NCI-H146 treated with DMSO at 0.1 percent for 48 hours (cell line): ENCODE measurements at regions not wholly inside any gene's neighbourhood (a gene's known extent, or its start where the extent isn't known, plus 50 kb on each side); places are given as distances from the start of the nearest gene placed in this dataset.
"Not testable (repeated sequence)": the region's sequence is repeated elsewhere in the genome, so short reads cannot be mapped to it uniquely, and the experiment has no call there.

Source experiments
- DNase-seq: peaks from one replicate; lab custom pipeline; 2025; ENCODE audit not compliant: unreplicated experiment; lab: John Stamatoyannopoulos, UW

DNA sequence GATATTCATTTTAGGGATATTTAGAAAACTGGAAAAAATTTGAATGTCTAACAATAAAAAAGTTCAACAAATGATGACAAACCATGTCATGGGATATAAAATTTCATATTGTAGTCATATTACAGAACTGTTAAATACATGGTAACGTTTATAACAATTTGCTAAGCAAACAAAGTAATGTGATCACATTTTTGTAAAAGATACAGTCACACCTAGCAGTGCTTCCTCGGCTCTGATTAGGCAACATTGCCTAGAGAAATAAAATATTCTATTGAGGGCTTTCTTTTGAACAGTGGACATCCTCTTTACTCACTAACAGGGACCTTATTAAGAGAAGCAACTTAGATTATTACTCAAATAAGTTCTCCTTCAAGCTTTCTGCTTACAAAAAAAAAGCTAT is 605.5 kb downstream of the GATA3 start:
- DNase-seq, result no peak

DNA sequence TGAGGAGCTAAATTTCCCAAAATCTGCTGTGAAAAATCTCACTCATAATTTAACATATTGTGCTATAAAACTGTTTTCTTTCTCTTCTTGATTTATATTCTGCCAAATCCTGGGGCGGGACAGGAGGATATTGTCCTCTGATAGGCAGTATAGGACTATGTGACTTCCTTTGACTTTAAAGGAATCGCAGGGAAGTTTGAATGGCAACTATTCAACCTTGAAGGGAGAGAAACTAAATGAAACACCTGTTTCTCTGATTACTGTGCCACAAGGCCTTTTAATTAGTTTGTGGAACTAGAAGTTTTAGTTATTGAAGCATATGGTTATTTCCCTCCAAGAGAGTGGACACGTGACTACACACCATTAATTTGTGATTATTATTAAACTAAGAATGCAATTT is 607.4 kb downstream of the GATA3 start:
- DNase-seq, result no peak

DNA sequence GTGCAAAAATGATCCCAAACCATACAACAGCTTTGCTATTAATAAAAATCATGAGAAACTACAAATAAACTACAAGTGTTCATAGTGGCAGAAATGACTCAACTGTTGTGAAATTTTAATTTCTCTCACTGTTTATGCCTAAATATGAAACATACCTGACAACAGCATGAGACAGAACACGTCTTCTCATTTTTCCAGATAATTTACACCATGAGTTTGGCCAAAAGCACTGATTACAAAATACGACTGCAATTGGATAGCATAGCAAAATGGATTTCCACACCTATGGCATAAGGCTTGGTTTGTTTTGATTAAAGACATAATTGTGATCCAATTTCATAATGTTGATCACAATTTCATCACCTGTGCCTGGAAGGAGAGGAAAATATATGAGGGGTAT is 608.6 kb downstream of the GATA3 start:
- DNase-seq, result no peak

DNA sequence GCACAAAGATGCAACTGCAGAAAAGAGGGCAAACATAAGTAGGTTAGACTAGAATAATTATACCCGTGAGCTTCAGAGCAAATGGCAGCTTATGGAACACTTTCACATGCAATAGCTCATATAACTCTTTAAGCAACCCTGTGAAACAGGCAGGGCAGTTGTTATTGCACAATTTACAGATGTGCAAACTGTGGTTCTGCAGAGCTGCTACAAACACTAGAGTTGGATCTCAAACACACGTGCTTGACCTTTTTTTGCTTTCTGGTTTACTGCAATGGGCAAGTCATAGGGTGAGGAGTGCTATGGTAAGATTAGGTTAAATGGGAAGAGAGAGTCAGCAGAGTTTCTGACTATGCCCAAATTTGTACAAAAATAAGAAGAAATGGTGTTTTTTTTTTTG is 610.8 kb downstream of the GATA3 start:
- no peak for DNase-seq

DNA sequence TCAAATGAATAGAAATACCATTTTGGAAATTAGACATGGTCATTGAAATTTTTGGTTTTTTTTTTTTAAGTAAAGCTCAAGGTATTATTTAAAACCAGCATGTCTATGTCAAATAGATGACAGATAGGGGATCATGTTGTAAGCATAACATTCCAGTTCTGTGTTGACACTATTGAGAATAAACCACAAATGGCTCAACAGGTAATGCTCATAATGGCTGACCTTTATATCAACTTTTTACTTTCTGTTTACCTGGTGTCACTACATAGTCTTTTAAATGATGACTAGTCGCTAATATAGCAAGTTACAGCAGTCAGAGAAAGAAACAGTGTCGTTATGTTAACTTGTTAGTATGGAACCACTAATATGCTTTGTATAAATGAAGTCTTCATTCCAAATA is 616.0 kb downstream of the GATA3 start:
- no peak for DNase-seq

DNA sequence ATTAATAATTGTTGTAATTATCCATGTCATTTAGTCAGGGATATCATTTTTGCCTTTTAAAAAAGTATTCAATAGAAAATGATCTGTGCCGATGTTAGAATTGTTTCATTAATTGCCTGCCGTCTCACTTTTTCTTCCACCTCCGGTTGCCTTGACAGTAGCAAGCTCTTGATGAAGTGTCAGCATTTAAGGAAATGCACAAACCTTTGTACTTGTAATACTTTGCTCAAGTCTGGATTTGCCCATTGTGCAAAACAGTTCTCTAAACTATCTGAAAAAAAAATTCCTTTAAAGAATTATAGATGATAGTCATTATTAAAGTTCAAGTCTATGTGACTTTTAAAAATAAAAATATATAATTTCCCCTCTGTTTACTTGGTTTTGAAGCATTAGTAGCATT is 619.7 kb downstream of the GATA3 start:
- no peak for DNase-seq

DNA sequence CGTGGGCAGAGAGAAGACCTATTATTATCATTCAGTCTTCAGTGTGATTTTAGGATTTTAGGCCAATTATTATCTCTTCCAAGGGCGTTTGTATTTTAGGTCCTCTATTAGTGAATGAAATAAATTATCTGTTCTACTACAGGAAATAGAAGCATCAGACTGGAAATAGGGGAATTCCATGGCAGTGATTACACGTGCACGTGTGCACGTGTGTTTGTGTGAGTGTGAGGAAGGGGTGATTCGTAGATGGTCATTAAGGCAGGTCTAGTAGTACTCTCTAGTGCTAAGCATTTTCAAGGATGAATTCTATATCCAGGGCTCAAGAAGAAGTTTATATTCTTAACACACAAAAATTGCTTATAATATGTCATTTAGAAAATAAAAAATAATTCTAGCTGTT is 623.2 kb downstream of the GATA3 start:
- no peak for DNase-seq

DNA sequence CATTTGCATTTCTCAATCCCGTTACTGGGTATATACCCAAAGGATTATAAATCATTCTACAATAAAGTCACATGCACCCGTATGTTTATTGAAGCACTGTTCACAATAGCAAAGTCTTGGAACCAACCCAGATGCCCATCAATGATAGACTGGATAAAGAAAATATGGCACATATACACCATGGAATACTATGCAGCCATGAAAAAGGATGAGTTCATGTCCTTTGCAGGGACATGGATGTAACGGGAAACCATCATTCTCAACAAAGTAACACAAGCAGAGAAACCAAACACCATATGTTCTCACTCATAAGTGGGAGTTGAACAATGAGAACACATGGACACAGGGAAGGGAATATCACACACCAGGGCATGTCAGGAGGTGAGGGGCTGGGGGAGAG is 630.4 kb downstream of the GATA3 start:
- not testable (repeated sequence) for DNase-seq

DNA sequence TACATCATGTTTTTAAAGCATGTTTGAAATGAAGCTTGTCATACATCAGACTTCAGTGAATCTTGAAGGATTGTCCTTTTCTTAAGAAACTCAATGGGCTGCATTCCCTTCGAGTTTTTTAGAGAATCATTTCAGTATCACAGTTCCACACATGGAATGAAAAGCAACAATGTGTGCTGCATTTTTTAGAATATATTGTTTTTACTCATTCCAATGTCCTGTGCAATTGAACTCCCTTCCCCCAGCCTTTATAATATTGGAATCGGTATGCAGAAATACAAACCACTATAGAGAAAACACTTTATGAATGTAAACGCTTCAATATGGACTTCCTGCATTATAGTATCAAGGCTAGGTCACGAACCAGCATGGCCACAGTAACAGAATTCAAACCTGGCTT is 634.4 kb downstream of the GATA3 start:
- no peak for DNase-seq

DNA sequence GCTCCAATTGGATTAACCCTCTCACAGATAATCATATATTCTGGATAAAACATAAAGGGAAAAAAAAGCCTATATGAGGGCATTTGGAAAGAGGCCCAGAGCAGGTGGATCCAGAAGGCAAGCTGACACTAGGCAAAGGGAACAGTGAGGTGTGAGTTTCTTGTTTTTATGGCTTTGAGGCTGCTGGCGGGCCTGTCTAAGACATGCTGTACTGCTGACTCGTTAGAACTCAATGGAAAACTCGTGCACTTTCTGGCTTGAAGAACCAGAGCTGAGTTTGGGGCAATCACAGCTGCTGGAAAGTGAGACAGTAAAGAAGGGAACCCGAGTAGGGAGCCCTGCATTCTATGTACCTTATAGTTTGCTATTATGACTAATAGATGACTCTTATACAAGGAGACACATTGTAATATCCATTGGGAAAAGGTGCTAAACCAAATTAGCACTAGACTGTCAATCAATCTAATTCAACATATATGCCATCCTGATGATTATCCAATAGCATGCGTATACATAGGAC is 637.1 kb downstream of the GATA3 start:
- DNase-seq, result no peak

DNA sequence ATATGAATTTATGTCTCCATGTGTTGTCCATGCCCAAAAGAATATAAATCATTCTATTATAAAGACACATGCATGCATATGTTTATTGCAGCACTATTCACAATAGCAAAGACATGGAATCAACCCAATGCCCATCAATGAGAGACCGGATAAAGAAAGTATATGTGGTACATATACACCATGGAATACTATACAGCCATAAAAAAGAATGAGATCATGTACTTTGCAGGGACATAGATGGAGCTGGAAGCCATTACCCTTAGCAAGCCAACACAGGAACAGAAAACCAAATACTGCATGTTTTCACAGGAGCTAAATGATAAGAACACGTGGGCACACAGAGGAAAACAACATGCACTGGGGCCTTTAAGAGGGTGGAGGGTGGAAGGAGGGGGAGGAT is 639.1 kb downstream of the GATA3 start:
- not testable (repeated sequence) for DNase-seq

DNA sequence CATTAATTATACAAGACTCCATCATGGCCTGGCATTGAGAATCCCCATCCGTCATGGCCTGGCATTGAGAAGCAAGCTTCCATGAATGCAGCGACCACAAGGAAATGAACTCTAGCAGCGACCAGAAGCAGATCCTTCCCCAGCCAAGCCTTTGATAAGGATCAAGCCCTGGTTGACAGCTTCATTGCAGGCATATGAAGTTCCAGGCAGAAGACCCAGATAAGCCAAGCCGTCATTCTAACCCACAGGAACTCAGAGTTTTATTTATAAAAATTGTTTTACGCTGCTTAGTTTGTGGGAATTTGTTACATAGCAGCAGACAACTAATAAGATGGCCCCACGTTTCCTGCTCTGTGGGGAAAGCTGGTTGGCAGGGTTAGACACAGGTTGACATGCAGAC is 642.3 kb downstream of the GATA3 start:
- DNase-seq, result no peak

DNA sequence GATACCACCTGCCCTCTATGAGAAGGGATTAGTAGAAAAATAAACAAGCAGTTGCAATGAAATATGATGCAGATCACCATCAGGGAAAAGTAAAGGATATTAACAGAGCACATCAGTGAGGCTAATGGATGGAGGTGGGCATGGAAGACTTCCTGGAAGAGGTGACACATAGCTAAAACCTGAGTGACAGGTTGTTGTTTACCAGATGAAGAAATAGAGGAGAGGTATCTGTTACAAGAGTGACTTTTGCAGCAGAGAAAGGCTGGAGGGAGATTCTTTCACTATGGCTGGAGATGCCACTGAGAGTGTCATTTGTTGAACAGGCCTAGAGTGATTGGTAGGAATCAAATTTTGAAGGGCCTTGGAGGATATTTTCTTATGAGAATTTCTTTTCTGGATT is 646.2 kb downstream of the GATA3 start:
- DNase-seq, result no peak

DNA sequence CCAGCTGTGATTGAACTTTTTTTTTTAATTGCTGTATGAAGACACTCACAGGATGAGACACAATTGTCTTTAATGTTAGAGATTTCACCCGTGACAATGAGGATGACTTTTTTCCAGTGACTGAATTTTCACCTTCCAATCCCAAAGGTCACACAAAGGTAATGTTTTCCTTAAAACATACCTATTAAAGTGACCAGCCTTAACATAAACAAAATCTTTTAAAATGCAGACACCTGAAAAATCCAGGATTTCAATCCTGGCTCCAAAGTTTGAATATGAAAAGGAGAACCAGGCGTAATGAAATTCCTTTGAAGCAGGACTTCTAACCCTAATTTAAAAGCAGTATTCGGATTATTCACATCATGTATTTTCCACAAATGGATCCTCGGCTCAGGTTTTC is 647.7 kb downstream of the GATA3 start:
- DNase-seq, result no peak

DNA sequence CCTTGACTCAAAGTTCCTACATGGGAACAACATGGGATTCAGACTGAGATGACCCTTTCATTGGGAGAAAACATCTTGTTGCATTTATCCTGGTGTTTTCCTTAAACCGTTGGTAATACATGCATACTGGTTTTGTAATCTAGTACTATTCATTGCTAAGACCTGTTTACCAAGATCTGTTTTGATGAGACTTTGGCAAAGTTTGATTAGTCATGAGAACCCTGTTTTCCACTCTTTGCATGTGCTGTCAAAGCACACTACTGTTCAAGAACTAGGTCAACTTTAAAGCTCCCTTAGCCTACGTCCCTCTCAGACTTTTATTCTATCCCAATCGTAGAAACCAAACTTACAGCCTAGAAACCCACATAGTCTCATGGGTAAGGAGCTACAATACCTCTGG is 650.9 kb downstream of the GATA3 start:
- no peak for DNase-seq

DNA sequence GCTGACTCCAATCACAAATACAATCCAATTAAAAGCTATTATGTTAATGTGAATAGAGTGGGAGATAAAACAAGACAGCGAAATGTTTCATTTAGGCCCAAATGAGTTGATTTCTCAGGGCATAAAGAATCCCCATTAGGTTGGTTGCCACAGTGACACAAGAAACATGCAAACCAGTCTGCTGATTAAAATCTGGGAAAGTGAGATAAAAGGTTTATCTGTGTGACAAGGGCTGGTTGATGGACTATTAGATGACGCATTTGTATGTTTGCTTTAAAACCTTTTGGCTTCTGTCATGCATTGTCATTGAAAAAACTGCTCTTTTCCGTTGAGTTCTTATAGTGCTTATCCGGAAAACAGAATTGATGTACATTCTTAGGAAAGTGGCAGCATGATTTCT is 658.2 kb downstream of the GATA3 start:
- no peak for DNase-seq

DNA sequence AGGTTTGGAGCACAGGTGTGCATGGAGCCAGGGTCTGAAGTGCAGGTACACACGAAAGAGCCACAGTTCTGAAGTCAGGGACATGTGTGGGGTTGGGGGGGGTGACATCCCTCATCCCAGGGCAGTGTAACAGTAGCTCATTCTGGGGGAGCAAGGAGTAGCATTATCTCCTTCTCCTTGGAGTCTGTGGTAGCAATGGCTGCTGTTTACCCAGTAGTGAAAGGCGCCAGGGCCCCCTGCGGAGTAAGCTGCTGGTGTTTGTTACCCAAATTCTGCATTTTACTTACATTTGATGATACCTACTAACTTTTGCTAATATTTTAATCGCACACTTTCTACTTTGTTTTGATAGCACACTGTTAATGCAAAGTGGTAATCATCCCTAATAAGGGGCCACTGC is 665.5 kb downstream of the GATA3 start:
- no peak for DNase-seq

DNA sequence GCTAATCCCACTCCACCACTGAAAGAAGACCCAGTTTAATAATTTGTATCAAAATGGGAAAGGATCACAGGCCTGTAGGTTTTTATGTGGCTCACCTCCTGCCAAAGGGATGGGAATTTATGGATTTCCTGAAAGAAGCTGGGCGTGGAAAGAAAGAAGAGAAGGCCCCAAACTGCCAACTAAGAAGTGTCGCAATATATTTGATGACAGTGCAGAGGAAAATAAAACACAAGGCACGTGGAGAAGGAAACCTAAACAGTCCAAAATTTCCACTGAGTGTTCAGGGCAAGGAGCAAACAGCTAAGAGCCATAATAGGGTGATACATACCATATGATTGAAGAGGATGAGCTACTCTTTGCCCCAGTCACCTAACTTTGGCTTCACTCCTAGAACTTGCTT is 667.2 kb downstream of the GATA3 start:
- no peak for DNase-seq

DNA sequence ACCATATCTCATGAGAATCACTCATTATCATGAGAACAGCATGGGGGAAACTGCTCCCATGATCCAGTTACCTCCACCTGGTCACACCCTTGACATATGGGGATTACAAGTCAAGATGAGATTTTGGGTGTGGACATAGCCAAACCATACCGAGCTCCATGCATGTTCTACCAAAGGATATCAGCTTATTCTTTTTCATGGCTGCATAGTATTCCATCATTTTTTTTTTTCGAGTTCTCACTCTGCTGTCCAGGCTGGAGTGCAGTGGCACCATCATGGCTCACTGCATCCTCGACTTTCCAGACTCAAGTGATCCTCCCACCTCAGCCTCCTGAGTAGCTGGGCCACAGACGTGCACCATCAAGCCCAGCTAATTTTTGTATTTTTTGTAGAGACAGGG is 668.3 kb downstream of the GATA3 start:
- DNase-seq, result no peak

DNA sequence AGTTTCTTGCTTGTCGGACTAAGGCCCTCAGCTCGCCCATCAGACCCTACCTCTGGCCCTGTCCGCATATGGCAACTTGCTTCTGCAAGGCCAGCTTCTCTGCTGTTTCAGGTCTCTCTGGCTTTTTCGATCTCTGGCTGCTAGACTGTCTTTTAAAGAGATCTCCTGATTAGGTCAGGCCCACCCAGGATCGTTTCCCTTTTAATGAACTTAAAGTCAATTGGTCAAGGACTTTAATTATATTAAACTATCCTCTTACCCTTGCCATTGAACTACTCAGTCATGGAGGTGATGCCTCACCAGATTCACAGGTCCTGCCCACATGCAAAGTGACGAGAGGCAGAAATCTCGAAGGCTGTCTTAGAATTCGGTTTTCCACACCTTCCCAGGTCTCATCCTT is 670.9 kb downstream of the GATA3 start:
- no peak for DNase-seq

DNA sequence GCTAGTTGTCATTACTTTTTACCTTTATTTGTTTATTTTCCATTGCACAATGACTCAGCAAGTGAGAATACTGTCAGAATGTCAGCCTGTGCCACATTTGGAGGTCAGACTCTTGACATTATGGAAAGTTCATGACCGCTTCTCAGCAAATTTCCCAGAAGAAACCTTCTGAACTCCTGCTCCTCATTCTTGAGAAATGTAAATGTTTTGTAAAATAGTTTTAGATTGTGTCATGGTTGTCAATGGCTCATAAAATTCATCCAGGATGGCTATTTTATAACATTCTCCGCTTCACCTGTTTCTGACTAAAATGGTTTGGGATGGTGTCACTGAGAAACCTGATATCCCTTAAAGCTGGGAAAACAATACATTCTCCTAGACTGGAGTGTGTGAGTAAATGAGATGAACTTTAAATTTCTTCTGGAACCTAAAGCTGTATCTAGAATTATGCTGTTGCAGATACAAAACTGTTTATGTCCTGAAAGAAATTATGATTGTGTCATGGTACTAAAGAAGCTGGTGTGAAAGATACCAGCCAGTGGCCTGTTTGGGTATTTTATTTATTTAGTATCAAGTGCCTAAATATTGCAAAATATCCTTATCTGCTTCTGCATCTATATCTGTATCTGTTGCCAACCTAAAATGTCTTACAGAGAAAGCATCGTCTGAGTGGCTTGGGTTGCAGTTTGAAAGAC is 671.7 kb downstream of the GATA3 start:
- DNase-seq, result no peak

DNA sequence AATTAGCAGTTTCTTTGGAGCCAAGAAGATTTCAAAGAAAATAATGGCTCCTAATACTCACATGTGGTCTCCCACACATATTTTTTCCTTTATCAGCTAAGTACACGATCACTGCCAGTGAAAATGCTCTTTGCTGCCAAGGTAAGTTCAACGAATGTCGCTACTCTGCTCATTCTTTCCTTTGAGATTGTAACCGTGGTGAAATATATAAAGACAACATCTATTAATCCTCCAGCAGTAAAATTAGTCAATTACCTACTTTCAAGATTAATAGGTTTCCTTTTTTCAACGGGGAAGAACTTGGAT is 672.2 kb downstream of the GATA3 start:
- DNase-seq, result no peak
